B cell (primary cell): ENCODE measurements at regions not wholly inside any gene's neighbourhood (a gene's known extent, or its start where the extent isn't known, plus 50 kb on each side); places are given as distances from the start of the nearest gene placed in this dataset.

Experiments used
- EZH2 ChIP-seq: IDR thresholded peaks from 2 replicates; pipeline ENCODE4 v1.6.1; 2012; ENCODE audit warnings: borderline replicate concordance, low read depth, mild to moderate bottlenecking, moderate library complexity, low read length; ENCODE audit not compliant: insufficient read depth, poor library complexity, severe bottlenecking
- TF ChIP-seq, protein P1 (sequence below): fragments of 200-600 bp; IDR thresholded peaks from one replicate; pipeline ENCODE4 v1.8.0; 2022; ENCODE audit warnings: antibody characterized with exemption, mild to moderate bottlenecking

- TF ChIP-seq, protein P1, sequence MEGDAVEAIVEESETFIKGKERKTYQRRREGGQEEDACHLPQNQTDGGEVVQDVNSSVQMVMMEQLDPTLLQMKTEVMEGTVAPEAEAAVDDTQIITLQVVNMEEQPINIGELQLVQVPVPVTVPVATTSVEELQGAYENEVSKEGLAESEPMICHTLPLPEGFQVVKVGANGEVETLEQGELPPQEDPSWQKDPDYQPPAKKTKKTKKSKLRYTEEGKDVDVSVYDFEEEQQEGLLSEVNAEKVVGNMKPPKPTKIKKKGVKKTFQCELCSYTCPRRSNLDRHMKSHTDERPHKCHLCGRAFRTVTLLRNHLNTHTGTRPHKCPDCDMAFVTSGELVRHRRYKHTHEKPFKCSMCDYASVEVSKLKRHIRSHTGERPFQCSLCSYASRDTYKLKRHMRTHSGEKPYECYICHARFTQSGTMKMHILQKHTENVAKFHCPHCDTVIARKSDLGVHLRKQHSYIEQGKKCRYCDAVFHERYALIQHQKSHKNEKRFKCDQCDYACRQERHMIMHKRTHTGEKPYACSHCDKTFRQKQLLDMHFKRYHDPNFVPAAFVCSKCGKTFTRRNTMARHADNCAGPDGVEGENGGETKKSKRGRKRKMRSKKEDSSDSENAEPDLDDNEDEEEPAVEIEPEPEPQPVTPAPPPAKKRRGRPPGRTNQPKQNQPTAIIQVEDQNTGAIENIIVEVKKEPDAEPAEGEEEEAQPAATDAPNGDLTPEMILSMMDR, result no peak
- no peak for TF ChIP-seq EZH2
These were observed 192.2 kb downstream of the CPEB2 start for GRCh38 chr4:15194520-15194919.
